H9 (cell line): ENCODE measurements at regions not wholly inside any gene's neighbourhood (a gene's known extent, or its start where the extent isn't known, plus 50 kb on each side); places are given as distances from the start of the nearest gene placed in this dataset.
A peak's percentile ranks its signal among the peaks of the same experiment; 100 is the strongest.

ENCODE experiments used
- DNase-seq: peaks from one replicate; pipeline ENCODE4 v3.0.0-alpha.2; 2017
- H2AFZ ChIP-seq: one replicate; pipeline ENCODE4 v1.6.1; 2013; ENCODE audit warnings: mild to moderate bottlenecking, low read length, control low read depth, moderate library complexity
- H2AK5ac ChIP-seq: 2 replicates; pipeline ENCODE4 v1.6.1; 2013; ENCODE audit warnings: low read length, control low read depth, mixed read lengths; ENCODE audit not compliant: insufficient read length
- H2BK120ac ChIP-seq: one replicate; pipeline ENCODE4 v1.6.1; 2013; ENCODE audit warnings: low read depth, mild to moderate bottlenecking, low read length, control low read depth, inconsistent platforms; ENCODE audit not compliant: poor library complexity, severe bottlenecking
- H2BK12ac ChIP-seq: 2 replicates; pipeline ENCODE4 v1.6.1; 2013; ENCODE audit warnings: low read length, control low read depth, mixed read lengths, low read depth; ENCODE audit not compliant: insufficient read length
- H2BK15ac ChIP-seq: 2 replicates; pipeline ENCODE4 v1.6.1; 2013; ENCODE audit warnings: low read depth, low read length, control low read depth
- H2BK20ac ChIP-seq: one replicate; pipeline ENCODE4 v1.6.1; 2013; ENCODE audit warnings: low read depth, mild to moderate bottlenecking, low read length, control low read depth, inconsistent platforms; ENCODE audit not compliant: poor library complexity, severe bottlenecking
- H2BK5ac ChIP-seq: 2 replicates; pipeline ENCODE4 v1.6.1; 2013; ENCODE audit warnings: low read length, control low read depth, mixed read lengths; ENCODE audit not compliant: insufficient read length
- H3K14ac ChIP-seq: 2 replicates; pipeline ENCODE4 v1.6.1; 2013; ENCODE audit warnings: low read length, control low read depth; ENCODE audit not compliant: insufficient read depth
- H3K18ac ChIP-seq: 2 replicates; pipeline ENCODE4 v1.6.1; 2013; ENCODE audit warnings: low read depth, mild to moderate bottlenecking, mixed read lengths, low read length, control low read depth; ENCODE audit not compliant: insufficient read length
- H3K23ac ChIP-seq: 2 replicates; pipeline ENCODE4 v1.6.1; 2013; ENCODE audit warnings: low read length, control low read depth, mixed read lengths, low read depth; ENCODE audit not compliant: insufficient read length
- H3K23me2 ChIP-seq: 2 replicates; pipeline ENCODE4 v1.6.1; 2013; ENCODE audit warnings: low read depth, mild to moderate bottlenecking, mixed read lengths, low read length, control low read depth; ENCODE audit not compliant: insufficient read length, poor library complexity, severe bottlenecking
- H3K27ac ChIP-seq: 2 replicates; pipeline ENCODE4 v1.5.1; 2013; ENCODE audit warnings: low read length, control low read depth, mixed read lengths, low read depth; ENCODE audit not compliant: insufficient read length
- H3K27me3 ChIP-seq: 2 replicates; pipeline ENCODE4 v1.6.1; 2013; ENCODE audit warnings: low read length, control low read depth, inconsistent platforms; ENCODE audit not compliant: insufficient read depth
- H3K4ac ChIP-seq: 2 replicates; pipeline ENCODE4 v1.6.1; 2013; ENCODE audit warnings: low read depth, mild to moderate bottlenecking, control low read depth, inconsistent platforms, low read length, moderate library complexity
- H3K4me1 ChIP-seq: 2 replicates; pipeline ENCODE4 v1.6.1; 2013; ENCODE audit warnings: low read length, control low read depth, inconsistent platforms; ENCODE audit not compliant: insufficient read depth
- H3K4me2 ChIP-seq: 2 replicates; pipeline ENCODE4 v1.6.1; 2013; ENCODE audit warnings: low read length, control low read depth, mixed read lengths; ENCODE audit not compliant: insufficient read length, insufficient read depth
- H3K56ac ChIP-seq: 2 replicates; pipeline ENCODE4 v1.6.1; 2013; ENCODE audit warnings: low read depth, mild to moderate bottlenecking, mixed read lengths, low read length, control low read depth; ENCODE audit not compliant: insufficient read length
- H3K79me1 ChIP-seq: 2 replicates; pipeline ENCODE4 v1.6.1; 2013; ENCODE audit warnings: low read depth, mild to moderate bottlenecking, moderate library complexity, low read length, control low read depth, inconsistent platforms; ENCODE audit not compliant: insufficient read depth, poor library complexity, severe bottlenecking
- H3K79me2 ChIP-seq: 2 replicates; pipeline ENCODE4 v1.6.1; 2013; ENCODE audit warnings: low read length, control low read depth, inconsistent platforms; ENCODE audit not compliant: insufficient read depth
- H3K9ac ChIP-seq: 2 replicates; pipeline ENCODE4 v1.6.1; 2013; ENCODE audit warnings: low read length, control low read depth, mixed read lengths; ENCODE audit not compliant: insufficient read length; ENCODE audit errors: extremely low read depth
- H3K9me3 ChIP-seq: one replicate; pipeline ENCODE4 v1.6.1; 2013; ENCODE audit warnings: low read depth, low read length, inconsistent platforms; ENCODE audit not compliant: control insufficient read depth
- H3T11ph ChIP-seq: one replicate; pipeline ENCODE4 v1.6.1; 2013; ENCODE audit warnings: mild to moderate bottlenecking, low read length, control low read depth, inconsistent platforms
- H4K20me1 ChIP-seq: one replicate; pipeline ENCODE4 v1.6.1; 2013; ENCODE audit not compliant: control insufficient read depth, insufficient read length, insufficient read depth
- H4K5ac ChIP-seq: 2 replicates; pipeline ENCODE4 v1.6.1; 2013; ENCODE audit warnings: low read depth, mild to moderate bottlenecking, mixed read lengths, low read length, control low read depth; ENCODE audit not compliant: insufficient read length
- H4K8ac ChIP-seq: replicated peaks from 2 replicates; pipeline ENCODE4 v1.6.1; 2013; ENCODE audit warnings: low read length, control low read depth, mixed read lengths, low read depth; ENCODE audit not compliant: insufficient read length
- H4K91ac ChIP-seq: 2 replicates; pipeline ENCODE4 v1.6.1; 2013; ENCODE audit warnings: low read depth, mild to moderate bottlenecking, moderate library complexity, mixed read lengths, low read length, control low read depth; ENCODE audit not compliant: insufficient read length
- H3K27ac Mint-ChIP-seq, 3 experiments: 2 replicates in 2 of 3; 3 replicates in 1 of 3; pipeline ENCODE4 v1.8.0; 2020 to 2021; ENCODE audit warnings: mixed read lengths in 3 of 3, mild to moderate bottlenecking in 1 of 3, moderate library complexity in 1 of 3
- H3K27me3 Mint-ChIP-seq: 2 replicates; pipeline ENCODE4 v1.8.0; 2021; ENCODE audit warnings: low read depth, mild to moderate bottlenecking, moderate library complexity, mixed read lengths
- H3K36me3 Mint-ChIP-seq, 3 experiments: 2 replicates in 2 of 3; 3 replicates in 1 of 3; pipeline ENCODE4 v1.8.0; 2020 to 2021; ENCODE audit warnings: low read depth in 3 of 3, mixed read lengths in 3 of 3; ENCODE audit not compliant: insufficient read depth in 1 of 3
- H3K4me1 Mint-ChIP-seq, 2 experiments: 2 replicates each; pipeline ENCODE4 v1.8.0; 2020; ENCODE audit warnings: mixed read lengths in 2 of 2
- H3K4me3 Mint-ChIP-seq, 2 experiments: 2 replicates in 1 of 2; 3 replicates in 1 of 2; pipeline ENCODE4 v1.8.0; 2020 to 2021; ENCODE audit warnings: mild to moderate bottlenecking in 2 of 2, mixed read lengths in 2 of 2, moderate library complexity in 1 of 2
- H3K9me3 Mint-ChIP-seq, 2 experiments: 2 replicates in 1 of 2; 3 replicates in 1 of 2; pipeline ENCODE4 v1.8.0; 2020; ENCODE audit warnings: mild to moderate bottlenecking in 2 of 2, mixed read lengths in 2 of 2, moderate library complexity in 1 of 2
- CTCF ChIP-seq: fragments of 200-600 bp; sonication (generic); conservative IDR thresholded peaks from 3 replicates; pipeline ENCODE4 v1.8.0; 2021; ENCODE audit warnings: antibody characterized with exemption, mild to moderate bottlenecking
- WGBS: extraction: QIAGEN DNeasy Blood & Tissue Kit; methylation state at CpG from one replicate; pipeline ENCODE4 v1.1.7; 2013; ENCODE audit warnings: missing lambda C conversion rate, low lambda C conversion rate, mixed read lengths; ENCODE audit not compliant: insufficient read length; ENCODE audit errors: extremely low coverage; 5-methylcytosine and 5-hydroxymethylcytosine counted together

GRCh38 chr1:98002288-98002687 is 81.5 kb upstream of the DPYD start:
- TF ChIP-seq CTCF = no peak
- Histone ChIP-seq H3K4ac (no peak overlapping the region), H2BK20ac (no peak overlapping the region), H2BK120ac (no peak overlapping the region), H3K27me3 (no peaks in the 10 kb centered on the region), H3K4me2 (no peak overlapping the region), H3K14ac (no peak overlapping the region), H3K79me2 (no peaks in the 10 kb centered on the region), H4K5ac (no peak overlapping the region), H3K79me1 (no peaks in the 10 kb centered on the region), H3T11ph (no peak overlapping the region), H2AFZ (no peak overlapping the region), H4K8ac (no peak overlapping the region), H3K27ac (no peak overlapping the region), H2BK5ac (no peak overlapping the region), H3K18ac (no peak overlapping the region), H4K91ac (no peak overlapping the region), H3K9ac (no peak overlapping the region), H3K4me1 (no peaks in the 10 kb centered on the region), H4K20me1 (no peaks in the 10 kb centered on the region), H3K9me3 (no peaks in the 10 kb centered on the region), H3K56ac (no peak overlapping the region), H3K23me2 (no peaks in the 10 kb centered on the region), H2BK12ac (no peak overlapping the region), H2AK5ac (no peak overlapping the region), H3K23ac (no peak overlapping the region), H2BK15ac (no peak overlapping the region)
- no peak for DNase-seq
- H3K4me1 Mint-ChIP-seq = peaks cover 15 to 16% of the 10 kb centered on the region in 2 experiments
- H3K27me3 Mint-ChIP-seq = no peaks in the 10 kb centered on the region
- H3K4me3 Mint-ChIP-seq = no peak overlapping the region; a peak in 1 of 5 replicates
- no peaks in the 10 kb centered on the region for H3K9me3 Mint-ChIP-seq
- H3K36me3 Mint-ChIP-seq = no peaks in the 10 kb centered on the region
- H3K27ac Mint-ChIP-seq = peak overlapping the region in 1 of 3 experiments; percentile 77; a peak in 2 of 7 replicates
- WGBS = no CpG with 5 or more reads among the region's 2 CpGs
